ENCODE measurements at regions not wholly inside any gene's neighbourhood (a gene's known extent, or its start where the extent isn't known, plus 50 kb on each side); places are given as distances from the start of the nearest gene placed in this dataset.

- TF ChIP-seq CTCF (IDR thresholded peaks at IDR 0.05) = no peak
- TF ChIP-seq POLR2AphosphoS5 (IDR thresholded peaks at IDR 0.05) = no peak
- no peak for TF ChIP-seq EP300 (IDR thresholded peaks at IDR 0.05)
- TF ChIP-seq POLR2A (IDR thresholded peaks at IDR 0.05) = no peak
Measured at GRCh38 chr6:4512051-4512471, 264.1 kb upstream of the CDYL start.

Measured in gastroesophageal sphincter (tissue), 3 donors.